NCI-H1105 (cell line): ENCODE measurements at regions not wholly inside any gene's neighbourhood (a gene's known extent, or its start where the extent isn't known, plus 50 kb on each side); places are given as distances from the start of the nearest gene placed in this dataset.

Source experiments
- DNase-seq: peaks from one replicate; lab custom pipeline; 2025; lab: John Stamatoyannopoulos, UW

DNA sequence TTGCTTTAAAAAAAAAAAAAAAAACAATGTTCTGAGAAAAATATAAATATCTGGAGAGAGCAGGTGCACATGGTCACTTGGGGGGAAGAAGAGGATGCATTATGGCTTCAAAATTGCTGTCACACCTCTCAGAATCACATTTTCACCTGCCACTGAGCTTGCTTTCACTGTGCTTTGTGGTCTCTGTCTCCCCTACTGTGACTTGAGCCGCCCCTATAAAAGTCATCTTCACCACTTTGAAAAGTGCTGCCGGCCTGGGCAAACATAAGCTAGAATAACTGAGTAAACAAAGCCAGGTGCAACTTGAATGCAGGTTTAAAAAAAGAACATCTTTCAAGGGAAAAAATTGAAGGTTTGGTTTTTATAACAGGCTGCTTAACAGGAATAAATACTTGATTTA, 368.1 kb upstream of the GRIA1 start:
- DNase-seq: peak; percentile 92

- no peak for DNase-seq
Measured at GRCh38 chr5:153130296-153130695, 360.2 kb upstream of the GRIA1 start.

DNA sequence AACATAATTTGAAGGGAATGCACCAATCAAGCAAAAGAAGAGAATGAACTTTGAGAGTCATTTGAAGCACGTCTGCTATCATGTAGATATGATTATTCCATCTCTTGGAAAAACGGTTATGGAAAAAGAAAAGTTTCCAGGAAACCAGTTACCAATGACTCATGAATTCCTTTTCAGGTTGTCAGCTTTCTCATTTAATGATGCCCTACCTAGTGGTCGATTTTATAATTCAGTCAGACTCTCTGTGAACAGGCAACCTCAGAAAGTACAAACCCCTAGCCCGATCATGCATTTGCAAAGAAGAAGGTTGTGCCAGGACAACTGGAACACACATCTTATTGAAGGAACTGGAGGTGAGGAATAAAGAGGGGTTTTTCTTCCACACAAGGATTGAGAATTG, 355.1 kb upstream of the GRIA1 start:
- no peak for DNase-seq

DNA sequence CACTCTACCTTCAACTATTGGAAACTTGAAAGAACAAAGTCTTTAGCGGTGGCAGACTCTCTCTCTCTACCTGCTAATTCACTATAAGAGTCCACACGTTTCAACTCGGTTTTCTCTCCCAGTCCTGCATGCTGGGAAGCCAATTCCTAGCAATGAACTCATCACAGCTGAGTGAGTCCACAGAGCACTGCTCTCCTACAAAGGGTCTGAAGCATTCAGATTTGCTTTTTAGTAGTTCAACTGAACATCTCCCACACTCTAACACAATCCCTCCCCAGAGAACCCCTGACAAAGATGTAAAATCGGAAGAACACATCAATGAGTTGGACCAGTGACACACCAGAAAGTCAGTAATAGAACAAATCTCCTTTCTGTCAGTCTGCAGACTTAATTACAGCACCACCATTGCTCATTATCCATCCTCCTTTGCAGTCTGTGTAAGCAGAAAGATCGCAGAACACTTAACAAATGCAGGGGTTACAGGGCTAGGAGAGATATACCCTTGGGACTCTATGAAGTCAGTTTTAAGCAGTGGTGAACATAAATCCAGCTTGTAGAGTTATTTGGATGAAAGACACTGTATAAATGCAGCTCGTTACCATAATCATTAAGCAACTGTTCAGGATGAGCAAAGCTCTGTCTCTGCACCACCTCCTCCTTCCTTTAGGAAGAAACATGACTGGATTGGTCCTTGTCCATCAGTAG, 353.4 kb upstream of the GRIA1 start:
- DNase-seq: no peak

DNA sequence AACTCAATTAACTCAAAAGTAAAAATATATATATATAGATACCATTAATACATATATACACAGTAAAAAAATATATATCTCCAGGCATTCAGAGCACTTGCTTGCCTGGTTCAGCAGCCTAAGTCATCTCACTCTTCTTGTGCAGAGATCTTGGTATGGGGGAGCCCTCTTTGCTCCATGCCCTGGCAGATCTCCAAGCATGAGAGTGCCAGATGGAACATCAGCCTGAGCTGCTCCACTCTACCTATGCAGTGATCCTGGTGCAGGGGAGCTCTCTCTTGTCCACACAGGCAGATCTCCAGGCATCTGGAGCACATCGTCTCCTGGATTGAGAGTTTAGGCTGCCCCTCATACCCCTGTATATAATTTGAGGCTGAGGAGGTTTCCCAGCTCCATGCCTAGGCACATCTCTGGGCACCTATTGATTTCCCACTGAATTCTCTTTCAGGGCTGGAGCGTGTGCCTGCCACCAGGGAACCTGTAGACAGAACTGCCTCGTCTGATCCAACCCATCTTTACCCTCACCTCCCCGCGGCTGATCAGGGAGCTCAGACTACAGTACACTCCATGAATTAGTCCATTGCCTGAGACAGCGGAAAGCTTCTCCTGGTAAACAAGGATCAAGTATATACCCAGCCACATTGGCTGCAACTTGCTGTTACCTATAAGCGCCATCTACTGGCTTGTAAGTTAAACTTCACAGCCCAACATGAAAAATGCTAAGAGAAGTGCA, 342.4 kb upstream of the GRIA1 start:
- peak; percentile 76 for DNase-seq

DNA sequence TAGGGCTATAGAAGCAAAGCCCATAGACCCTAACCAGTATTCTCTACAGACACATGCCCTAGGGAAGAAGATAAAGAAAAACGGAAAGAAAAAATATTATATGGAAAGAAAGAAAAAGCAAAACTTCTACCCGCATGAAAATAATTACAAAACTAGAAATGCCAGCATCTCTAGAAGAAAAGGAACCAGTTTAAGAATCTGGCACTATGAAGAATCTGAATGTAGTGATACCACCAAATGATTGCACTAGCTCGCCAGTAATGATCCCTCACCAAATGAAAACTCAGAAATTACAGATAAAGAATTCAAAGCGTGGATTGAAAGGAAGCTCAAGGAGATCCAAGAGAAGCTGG, 341.9 kb upstream of the GRIA1 start:
- no peak for DNase-seq

DNA sequence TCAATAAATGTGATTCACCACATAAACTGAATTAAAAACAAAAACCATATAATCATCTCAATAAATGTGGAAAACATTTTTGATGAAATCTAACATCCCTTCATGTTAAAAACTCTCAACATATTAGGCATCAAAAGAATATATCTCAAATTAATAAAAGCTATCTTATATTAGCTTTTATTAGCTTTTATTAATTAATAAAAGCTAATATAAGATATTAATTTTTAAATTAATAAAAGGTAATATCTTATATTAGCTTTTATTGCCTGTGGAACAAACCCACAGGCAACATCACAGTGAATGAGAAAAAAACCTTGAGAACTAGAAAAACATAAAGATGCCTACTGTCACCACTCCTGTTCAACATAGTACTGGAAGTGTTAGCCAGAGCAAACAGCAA, 338.9 kb upstream of the GRIA1 start:
- DNase-seq: no peak

- DNase-seq: no peak
Measured at GRCh38 chr5:153153086-153153485, 337.4 kb upstream of the GRIA1 start.

DNA sequence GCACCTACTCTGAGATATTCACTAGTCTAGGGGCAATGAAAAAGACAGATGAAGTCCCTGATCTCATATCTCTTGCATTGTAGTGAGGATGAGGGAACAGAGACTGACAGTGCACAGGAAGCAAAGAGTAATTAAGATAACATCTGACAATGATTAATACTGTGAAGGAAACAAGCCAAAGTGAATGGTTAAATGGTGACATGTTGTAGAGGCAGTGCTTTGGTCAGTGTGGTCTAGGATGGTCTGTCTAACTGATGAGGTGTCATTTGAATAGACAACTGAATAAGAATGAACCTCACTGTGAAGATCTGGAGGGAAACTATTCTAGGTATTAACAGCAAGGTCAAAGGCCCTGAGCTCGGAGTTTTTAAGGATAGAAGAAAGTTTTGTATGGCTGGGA, 333.3 kb upstream of the GRIA1 start:
- DNase-seq: no peak

- DNase-seq: no peak
Measured at GRCh38 chr5:153158608-153159007, 331.9 kb upstream of the GRIA1 start.

DNA sequence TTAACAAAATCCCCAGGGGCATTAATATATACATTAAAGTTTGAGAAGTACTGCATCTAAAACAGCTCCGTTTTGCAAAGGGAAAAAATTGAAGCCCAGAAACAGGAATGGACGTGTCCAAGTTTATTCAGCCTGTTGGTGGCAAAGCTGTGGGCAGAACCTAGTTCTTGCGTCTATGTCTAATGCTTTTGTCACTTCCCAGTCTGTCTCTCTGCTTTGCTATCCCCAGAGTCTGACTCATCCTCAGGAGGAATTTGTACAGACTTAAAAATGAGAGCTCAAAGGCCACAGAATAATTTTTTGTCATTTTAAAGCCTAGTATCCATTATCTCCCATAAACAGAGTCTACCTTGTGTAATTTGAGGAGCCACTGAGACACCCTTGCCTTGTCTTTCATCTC, 330.9 kb upstream of the GRIA1 start:
- no peak for DNase-seq

DNA sequence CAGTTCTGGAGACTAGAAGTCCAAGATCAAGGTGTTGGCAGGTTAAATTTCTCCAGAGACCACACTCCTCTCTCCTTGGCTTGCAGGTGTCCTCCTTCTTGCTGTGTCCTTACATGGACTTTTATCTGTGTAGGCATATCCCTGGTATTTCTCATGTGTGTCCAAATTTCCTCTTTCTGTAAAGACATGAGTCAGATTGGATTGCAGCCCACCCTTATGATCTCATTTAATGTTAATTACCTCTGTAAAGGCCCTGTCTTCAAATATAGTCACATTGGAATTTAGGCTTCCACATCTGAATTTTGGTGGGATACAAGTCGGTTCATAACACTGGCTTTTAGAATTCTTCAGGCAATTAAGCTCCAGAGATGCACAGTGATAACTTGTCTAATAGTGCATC, 322.2 kb upstream of the GRIA1 start:
- no peak for DNase-seq

GRCh38 chr5:153187503-153187902, 303.0 kb upstream of the GRIA1 start:
- no peak for DNase-seq

GRCh38 chr5:153206361-153206760, 284.1 kb upstream of the GRIA1 start:
- DNase-seq: no peak

DNA sequence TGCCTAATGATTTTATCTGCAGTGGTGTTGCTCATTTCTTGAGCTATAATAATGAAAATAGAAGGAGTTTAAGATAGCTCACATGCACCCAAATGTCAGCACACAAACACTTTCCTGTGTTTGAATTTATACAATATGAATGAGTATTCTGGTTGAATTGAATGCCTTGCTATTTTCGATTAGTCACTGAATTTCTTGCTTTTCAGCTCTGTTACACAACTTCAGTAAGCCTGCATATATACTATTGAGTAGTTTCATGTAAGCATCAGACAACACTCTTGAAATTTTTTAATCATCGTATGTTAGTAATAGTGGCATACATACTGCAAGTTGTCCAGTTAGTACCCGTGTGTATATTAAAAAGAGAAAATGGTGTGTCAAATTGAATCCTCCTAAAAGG, 281.5 kb upstream of the GRIA1 start:
- no peak for DNase-seq

DNA sequence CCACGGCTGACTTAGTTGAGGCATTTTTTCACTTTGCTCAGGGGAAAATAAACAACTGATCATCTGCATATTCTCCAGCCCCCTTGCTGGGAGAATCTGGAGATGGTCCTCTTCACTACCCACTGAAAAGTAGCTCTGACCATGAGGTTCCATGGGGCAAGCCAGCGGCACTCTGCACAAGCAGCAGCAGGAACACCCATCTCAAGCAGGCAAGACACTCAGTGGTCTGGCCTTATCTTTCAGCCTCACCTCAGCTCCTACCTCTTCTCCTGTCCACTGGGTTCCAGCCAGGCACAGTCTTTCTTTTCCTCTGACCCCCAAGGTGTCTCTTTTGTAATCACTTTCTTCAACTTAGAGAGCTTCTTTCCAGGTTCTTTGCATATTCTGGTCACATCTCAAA, 280.8 kb upstream of the GRIA1 start:
- DNase-seq: no peak

GRCh38 chr5:153211076-153211475, 279.4 kb upstream of the GRIA1 start:
- no peak for DNase-seq

GRCh38 chr5:153212471-153212870, 278.0 kb upstream of the GRIA1 start:
- no peak for DNase-seq

DNA sequence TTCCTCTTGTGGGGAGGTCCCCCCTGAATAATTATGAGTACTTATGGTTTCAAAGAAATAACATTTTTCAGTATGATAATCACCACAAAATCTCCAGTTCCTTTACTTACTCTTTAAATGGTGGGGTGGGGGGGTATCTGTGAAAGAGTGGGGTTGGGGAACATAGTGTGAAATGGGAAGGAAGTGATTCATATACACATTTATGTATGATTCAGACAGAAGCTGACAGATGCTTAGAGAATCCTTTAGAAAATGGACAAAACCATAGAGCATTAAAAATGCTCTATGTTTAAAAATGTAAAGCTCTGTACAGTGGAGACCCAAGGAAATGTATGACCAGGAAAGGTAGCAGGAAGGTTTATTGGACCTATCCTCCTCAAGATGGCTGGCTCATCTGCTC, 267.5 kb upstream of the GRIA1 start:
- no peak for DNase-seq

- DNase-seq: no peak
Measured at GRCh38 chr5:153223376-153223775, 267.1 kb upstream of the GRIA1 start.

DNA sequence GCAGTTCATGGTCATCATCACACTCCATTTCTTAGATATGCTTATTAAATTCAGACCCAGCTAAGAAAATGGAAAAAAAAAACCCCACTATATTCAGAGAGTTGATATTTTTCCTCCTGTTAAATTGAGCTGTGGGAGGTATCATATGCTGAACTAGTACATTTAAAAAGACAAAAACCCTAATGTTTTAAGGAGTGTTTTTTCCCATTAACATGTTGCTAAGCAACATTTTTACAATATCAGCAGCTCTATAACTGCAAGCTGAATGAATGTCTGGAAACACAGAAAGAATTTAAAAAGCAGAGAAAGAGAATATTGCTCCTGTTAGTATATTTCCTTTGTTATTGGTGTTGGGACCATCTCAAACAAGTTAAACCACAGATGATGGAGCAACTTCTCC, 265.8 kb upstream of the GRIA1 start:
- no peak for DNase-seq

DNA sequence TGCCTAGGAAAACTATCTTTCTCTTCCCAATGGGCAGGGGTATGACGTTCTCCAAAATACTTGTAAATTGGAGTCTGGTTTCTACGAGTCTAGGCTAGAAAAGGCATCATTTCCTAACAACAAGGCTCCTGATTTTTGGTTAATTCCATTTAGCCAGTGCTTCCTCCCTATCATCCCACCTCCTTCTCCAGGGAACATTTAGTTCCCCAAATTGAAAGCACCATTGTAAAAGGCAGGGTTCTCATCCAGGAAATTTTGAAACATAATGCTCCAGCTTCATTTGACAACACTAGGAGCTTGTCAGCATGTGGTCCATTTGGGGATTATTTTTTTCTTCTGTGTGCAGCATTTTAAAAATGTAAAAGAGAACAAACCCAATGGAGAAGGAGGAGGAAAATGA, 256.5 kb upstream of the GRIA1 start:
- no peak for DNase-seq

GRCh38 chr5:153236319-153236718, 254.2 kb upstream of the GRIA1 start:
- DNase-seq: no peak
